IMR-90 (cell line): ENCODE measurements at regions not wholly inside any gene's neighbourhood (a gene's known extent, or its start where the extent isn't known, plus 50 kb on each side); places are given as distances from the start of the nearest gene placed in this dataset.

Experiments
- CEBPB ChIP-seq: IDR thresholded peaks from 2 replicates; pipeline ENCODE4 v1.6.1; 2012; ENCODE audit warnings: low read depth, low read length, improper control_type of control experiment
- CHD1 ChIP-seq: IDR thresholded peaks from 2 replicates; pipeline ENCODE4 v1.6.1; 2012; ENCODE audit warnings: low read depth, low read length, improper control_type of control experiment
- FOS ChIP-seq: fragments of 150-350 bp; IDR thresholded peaks from 2 replicates; pipeline ENCODE4 v1.6.1; 2016; ENCODE audit warnings: low read depth, low read length
- MAFK ChIP-seq: IDR thresholded peaks from 2 replicates; pipeline ENCODE4 v1.6.1; 2012; ENCODE audit warnings: low read depth, low read length, improper control_type of control experiment
- NFE2L2 ChIP-seq: fragments of 150-350 bp; IDR thresholded peaks from 2 replicates; pipeline ENCODE4 v1.6.1; 2016; ENCODE audit warnings: low read depth, mild to moderate bottlenecking, low read length
- POLR2A ChIP-seq: IDR thresholded peaks from 2 replicates; pipeline ENCODE4 v1.6.1; 2012; ENCODE audit warnings: mild to moderate bottlenecking, low read depth, low read length
- RAD21 ChIP-seq: IDR thresholded peaks from 2 replicates; pipeline ENCODE4 v1.6.1; 2012; ENCODE audit warnings: low read length, improper control_type of control experiment
- RFX5 ChIP-seq: IDR thresholded peaks from 2 replicates; pipeline ENCODE4 v1.8.0; 2012; ENCODE audit warnings: low read depth, mild to moderate bottlenecking, low read length, moderate library complexity
- SMC3 ChIP-seq: fragments of 150-350 bp; IDR thresholded peaks from 2 replicates; pipeline ENCODE4 v1.6.1; 2016; ENCODE audit warnings: low read depth, mild to moderate bottlenecking, antibody characterized with exemption, low read length, moderate library complexity
- USF2 ChIP-seq: fragments of 150-350 bp; IDR thresholded peaks from 2 replicates; pipeline ENCODE4 v1.6.1; 2017; ENCODE audit warnings: mild to moderate bottlenecking, antibody characterized with exemption, low read length, low read depth
- TF ChIP-seq, protein P1 (sequence below): conservative IDR thresholded peaks from 2 replicates; pipeline ENCODE4 v1.5.1; 2012; ENCODE audit warnings: mild to moderate bottlenecking, low read depth, low read length, improper control_type of control experiment

DNA sequence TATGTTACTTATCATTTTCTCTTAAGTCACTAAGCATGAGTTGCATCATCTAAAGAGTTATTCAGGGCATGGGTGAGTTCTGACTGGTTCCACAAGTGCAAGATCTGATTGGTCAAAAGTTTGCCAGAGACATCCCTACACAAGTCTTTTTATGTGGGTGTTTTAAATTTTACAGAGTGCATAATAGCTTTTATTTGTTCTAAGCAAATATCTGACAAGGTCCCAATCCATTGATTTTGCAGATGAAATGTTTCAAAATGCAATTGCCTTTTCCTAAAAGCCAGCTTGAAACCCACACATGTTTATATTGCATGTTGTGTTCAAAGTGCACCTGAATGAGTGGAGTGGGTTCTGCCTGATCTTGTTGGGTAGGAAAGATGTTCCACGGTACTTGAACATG lies 101.7 kb upstream of the PAX6 start:
- TF ChIP-seq SMC3: no peak
- TF ChIP-seq, protein P1, sequence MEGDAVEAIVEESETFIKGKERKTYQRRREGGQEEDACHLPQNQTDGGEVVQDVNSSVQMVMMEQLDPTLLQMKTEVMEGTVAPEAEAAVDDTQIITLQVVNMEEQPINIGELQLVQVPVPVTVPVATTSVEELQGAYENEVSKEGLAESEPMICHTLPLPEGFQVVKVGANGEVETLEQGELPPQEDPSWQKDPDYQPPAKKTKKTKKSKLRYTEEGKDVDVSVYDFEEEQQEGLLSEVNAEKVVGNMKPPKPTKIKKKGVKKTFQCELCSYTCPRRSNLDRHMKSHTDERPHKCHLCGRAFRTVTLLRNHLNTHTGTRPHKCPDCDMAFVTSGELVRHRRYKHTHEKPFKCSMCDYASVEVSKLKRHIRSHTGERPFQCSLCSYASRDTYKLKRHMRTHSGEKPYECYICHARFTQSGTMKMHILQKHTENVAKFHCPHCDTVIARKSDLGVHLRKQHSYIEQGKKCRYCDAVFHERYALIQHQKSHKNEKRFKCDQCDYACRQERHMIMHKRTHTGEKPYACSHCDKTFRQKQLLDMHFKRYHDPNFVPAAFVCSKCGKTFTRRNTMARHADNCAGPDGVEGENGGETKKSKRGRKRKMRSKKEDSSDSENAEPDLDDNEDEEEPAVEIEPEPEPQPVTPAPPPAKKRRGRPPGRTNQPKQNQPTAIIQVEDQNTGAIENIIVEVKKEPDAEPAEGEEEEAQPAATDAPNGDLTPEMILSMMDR: no peak
- TF ChIP-seq CEBPB: no peak
- TF ChIP-seq CHD1: no peak
- no peak for TF ChIP-seq NFE2L2
- TF ChIP-seq POLR2A: no peak
- no peak for TF ChIP-seq USF2
- no peak for TF ChIP-seq FOS
- TF ChIP-seq RAD21: no peak
- no peak for TF ChIP-seq RFX5
- no peak for TF ChIP-seq MAFK
